ENCODE measurements at regions not wholly inside any gene's neighbourhood (a gene's known extent, or its start where the extent isn't known, plus 50 kb on each side); places are given as distances from the start of the nearest gene placed in this dataset.

DNA sequence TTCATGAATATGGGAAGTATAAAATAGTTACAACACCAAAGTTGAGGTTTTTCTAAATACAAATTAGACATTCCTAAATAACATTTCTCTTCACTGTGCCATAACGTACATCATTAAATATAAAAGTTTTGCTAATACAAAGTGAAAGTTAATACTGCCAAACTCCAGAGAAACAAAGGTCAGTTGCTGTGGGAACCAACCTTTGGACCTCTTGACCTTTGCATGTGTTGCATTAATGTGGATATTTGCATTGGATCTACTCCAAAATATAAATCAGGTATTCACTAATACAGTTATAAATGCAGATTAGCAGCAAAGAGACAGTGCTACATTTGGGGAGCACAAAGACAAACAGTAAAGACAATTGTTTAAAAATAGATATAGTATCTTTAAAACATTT, 366.0 kb upstream of the USP15 start:
- TF ChIP-seq ZFX (IDR thresholded peaks at IDR 0.05), result no peak
- TF ChIP-seq, protein P1, sequence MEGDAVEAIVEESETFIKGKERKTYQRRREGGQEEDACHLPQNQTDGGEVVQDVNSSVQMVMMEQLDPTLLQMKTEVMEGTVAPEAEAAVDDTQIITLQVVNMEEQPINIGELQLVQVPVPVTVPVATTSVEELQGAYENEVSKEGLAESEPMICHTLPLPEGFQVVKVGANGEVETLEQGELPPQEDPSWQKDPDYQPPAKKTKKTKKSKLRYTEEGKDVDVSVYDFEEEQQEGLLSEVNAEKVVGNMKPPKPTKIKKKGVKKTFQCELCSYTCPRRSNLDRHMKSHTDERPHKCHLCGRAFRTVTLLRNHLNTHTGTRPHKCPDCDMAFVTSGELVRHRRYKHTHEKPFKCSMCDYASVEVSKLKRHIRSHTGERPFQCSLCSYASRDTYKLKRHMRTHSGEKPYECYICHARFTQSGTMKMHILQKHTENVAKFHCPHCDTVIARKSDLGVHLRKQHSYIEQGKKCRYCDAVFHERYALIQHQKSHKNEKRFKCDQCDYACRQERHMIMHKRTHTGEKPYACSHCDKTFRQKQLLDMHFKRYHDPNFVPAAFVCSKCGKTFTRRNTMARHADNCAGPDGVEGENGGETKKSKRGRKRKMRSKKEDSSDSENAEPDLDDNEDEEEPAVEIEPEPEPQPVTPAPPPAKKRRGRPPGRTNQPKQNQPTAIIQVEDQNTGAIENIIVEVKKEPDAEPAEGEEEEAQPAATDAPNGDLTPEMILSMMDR (conservative IDR thresholded peaks at IDR 0.05), result no peak
- no peak overlapping the region for H3K27ac ChIP-seq

GRCh38 chr12:61896436-61896835, 363.8 kb upstream of the USP15 start:
- no peak overlapping the region for H3K27ac ChIP-seq
- no peak for TF ChIP-seq ZFX (IDR thresholded peaks at IDR 0.05)
- TF ChIP-seq, protein P1 (conservative IDR thresholded peaks at IDR 0.05), result no peak

GRCh38 chr12:61902403-61902802, 357.8 kb upstream of the USP15 start:
- no peak overlapping the region for H3K27ac ChIP-seq
- TF ChIP-seq, protein P1 (conservative IDR thresholded peaks at IDR 0.05), result no peak
- no peak for TF ChIP-seq ZFX (IDR thresholded peaks at IDR 0.05)

DNA sequence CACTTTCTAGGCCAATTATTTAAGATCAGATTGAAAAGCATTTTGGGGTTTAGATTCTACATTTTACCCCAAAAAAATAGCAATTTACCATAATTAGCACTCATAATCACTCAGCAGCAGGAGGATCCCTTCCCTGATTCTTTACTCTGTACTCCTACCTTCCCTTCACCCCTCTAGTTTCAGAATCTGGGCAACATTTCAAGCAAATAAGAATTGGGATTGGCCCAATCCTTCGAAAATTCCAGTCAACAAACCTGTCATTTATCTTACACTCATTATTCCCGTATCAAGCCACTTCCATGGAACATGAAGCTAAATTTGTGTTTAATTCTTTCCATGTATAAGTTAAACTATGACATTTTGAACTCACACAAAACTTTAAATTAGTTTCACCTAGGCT, 349.1 kb upstream of the USP15 start:
- no peak overlapping the region for H3K27ac ChIP-seq
- TF ChIP-seq ZFX (IDR thresholded peaks at IDR 0.05), result no peak
- TF ChIP-seq, protein P1 (conservative IDR thresholded peaks at IDR 0.05), result no peak

GRCh38 chr12:61915420-61915819, 344.8 kb upstream of the USP15 start:
- no peak overlapping the region for H3K27ac ChIP-seq
- TF ChIP-seq, protein P1 (conservative IDR thresholded peaks at IDR 0.05), result no peak
- TF ChIP-seq ZFX (IDR thresholded peaks at IDR 0.05), result no peak

GRCh38 chr12:61916831-61917230, 343.4 kb upstream of the USP15 start:
- H3K27ac ChIP-seq, result no peak overlapping the region

DNA sequence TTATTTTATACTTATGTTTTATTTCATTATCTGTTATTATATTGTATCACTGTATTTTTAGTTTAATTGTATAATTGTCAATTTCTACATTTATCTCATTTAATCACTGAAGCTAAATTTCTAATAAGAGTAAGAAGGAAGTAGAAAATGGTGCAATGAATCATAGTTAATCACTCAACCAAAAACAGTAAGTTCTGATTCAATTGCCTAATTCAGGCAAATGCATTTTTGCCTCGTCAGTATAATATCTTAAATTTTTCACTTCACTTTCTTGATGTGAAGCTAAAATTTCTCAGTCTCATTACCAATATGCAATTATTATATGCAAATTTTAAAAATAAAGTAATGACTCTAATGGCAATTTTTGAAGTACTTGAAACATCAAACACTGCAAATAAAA, 340.5 kb upstream of the USP15 start:
- TF ChIP-seq ZFX (IDR thresholded peaks at IDR 0.05), result no peak
- TF ChIP-seq, protein P1 (conservative IDR thresholded peaks at IDR 0.05), result no peak
- no peak overlapping the region for H3K27ac ChIP-seq

More at GRCh38 chr12:61916831-61917230, 343.4 kb upstream of the USP15 start:
- TF ChIP-seq ZFX (IDR thresholded peaks at IDR 0.05), result no peak
- TF ChIP-seq, protein P1 (conservative IDR thresholded peaks at IDR 0.05), result no peak
